ENCODE measurements at regions not wholly inside any gene's neighbourhood (a gene's known extent, or its start where the extent isn't known, plus 50 kb on each side); places are given as distances from the start of the nearest gene placed in this dataset.

DNA sequence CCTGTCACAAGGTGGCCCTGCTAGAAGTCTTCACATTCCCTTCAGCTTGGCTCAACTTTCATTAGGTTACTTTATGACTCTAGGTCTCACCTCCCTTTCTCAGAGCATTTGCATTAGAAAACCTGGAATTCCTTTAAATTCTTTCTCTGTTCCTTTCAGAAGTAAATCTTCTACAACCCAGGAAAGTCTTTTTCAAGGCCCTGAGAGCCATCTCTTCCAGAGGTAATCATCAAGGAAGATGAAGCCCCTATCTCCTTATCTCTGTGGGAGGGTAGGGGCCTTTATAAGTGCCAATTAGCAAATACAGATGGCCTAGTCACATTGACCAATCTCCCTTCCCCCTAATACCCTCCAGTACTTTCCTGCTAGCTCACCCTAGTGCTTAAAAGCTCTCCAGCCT lies 848.0 kb upstream of the FAM98A start:
- ATAC-seq (no peak), DNase-seq (no peak)
- Mint-ChIP-seq H3K9me3 (peaks cover 16% of the 10 kb centered on the region), H3K4me3 (no peak overlapping the region), H3K4me1 (no peaks in the 10 kb centered on the region), H3K27me3 (no peaks in the 10 kb centered on the region), H3K36me3 (ENCODE audit: low read depth) (no peaks in the 10 kb centered on the region), H3K27ac (no peak overlapping the region)

DNA sequence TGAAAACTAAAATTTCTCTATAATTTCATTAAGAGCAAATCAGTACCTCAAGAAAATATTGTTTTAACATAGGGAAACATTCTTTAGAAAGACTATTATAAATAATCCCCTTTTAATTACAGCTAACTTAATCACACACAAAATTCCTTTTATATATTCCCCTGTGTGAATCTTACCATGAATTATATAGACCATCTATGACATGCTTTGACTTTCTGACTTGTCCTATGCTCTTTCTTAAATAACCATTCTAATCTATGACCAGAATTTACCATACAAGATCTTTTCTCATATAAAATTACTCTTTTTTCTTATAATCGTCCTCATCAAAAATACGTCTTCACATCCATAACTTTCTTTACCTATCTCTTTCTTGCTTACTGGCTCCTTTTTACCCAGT lies 824.2 kb upstream of the FAM98A start:
- Mint-ChIP-seq H3K27me3 (no peaks in the 10 kb centered on the region), H3K9me3 (peaks cover 25% of the 10 kb centered on the region), H3K36me3 (ENCODE audit: low read depth) (no peaks in the 10 kb centered on the region), H3K27ac (no peak overlapping the region), H3K4me3 (no peak overlapping the region), H3K4me1 (no peaks in the 10 kb centered on the region)
- ATAC-seq (no peak), DNase-seq (no peak)

DNA sequence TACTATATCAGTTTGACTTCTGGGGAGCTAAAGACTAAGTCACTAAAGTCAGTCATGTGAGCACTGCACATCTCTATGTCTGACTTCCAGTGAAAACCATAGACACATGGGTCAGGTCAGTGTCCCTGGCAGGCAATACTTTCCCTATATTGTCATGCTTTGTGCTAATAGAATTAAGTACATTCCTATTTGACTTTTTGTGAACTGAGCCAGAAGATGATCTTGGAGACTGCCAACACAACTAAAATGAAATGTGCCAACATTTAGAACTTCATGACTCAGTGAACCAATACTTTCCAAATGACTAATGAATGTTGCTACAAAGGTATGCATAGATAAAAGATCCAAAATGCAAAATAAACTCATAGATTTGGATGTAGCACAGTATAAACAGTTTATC lies 820.8 kb upstream of the FAM98A start:
- H3K9me3 Mint-ChIP-seq: peaks cover 21% of the 10 kb centered on the region
- H3K4me3 Mint-ChIP-seq: no peak overlapping the region
- H3K27me3 Mint-ChIP-seq: no peaks in the 10 kb centered on the region
- no peak overlapping the region for H3K27ac Mint-ChIP-seq
- DNase-seq (no peak), ATAC-seq (no peak)
- H3K36me3 Mint-ChIP-seq (ENCODE audit: low read depth): no peaks in the 10 kb centered on the region
- no peaks in the 10 kb centered on the region for H3K4me1 Mint-ChIP-seq

DNA sequence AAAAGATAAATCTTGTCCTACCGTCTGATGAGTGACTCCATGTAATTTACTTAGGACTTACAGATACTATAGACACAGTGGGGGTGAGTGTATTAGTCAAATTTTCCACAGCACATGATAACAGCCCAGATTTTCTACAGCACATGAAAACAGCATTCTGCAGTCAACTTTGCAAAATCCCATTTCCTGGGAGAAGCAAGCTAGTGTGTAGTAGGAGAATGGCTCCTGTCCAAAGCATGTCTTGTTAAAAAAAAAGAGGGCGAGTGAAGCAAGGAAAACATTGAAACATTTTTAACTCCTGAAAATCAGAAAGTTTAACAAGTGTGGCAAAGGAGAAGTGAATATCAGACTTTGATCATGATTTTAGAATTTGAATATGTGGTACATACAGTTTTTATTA lies 817.8 kb upstream of the FAM98A start:
- no peaks in the 10 kb centered on the region for H3K4me1 Mint-ChIP-seq

DNA sequence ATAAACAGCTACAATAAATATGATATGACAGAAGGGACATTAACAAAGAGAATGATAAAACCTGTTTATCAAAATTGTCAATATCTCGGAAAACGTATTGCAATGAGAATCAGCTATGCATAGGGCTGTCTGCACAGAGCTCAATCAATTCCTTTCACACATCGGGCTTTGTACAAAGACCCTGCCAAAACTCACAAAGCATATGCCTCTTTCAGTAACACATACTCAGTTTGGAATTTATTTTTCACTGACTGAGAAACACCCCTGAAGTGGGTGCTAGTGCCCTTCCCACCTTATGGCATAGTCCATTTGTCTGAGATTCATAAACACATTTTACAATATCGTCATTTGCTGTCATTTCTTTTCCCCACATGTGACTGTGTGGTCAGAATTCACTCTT lies 815.8 kb upstream of the FAM98A start:
- Mint-ChIP-seq H3K9me3 (peaks cover 7% of the 10 kb centered on the region), H3K4me3 (no peak overlapping the region), H3K27me3 (no peaks in the 10 kb centered on the region), H3K4me1 (no peaks in the 10 kb centered on the region), H3K36me3 (ENCODE audit: low read depth) (no peaks in the 10 kb centered on the region), H3K27ac (no peak overlapping the region)
- ATAC-seq (no peak), DNase-seq (no peak)

More for the DNA sequence above, 817.8 kb upstream of the FAM98A start:
- Mint-ChIP-seq H3K4me3 (no peak overlapping the region), H3K27me3 (no peaks in the 10 kb centered on the region), H3K27ac (no peak overlapping the region), H3K9me3 (peaks cover 13% of the 10 kb centered on the region), H3K36me3 (ENCODE audit: low read depth) (no peaks in the 10 kb centered on the region)
- no peak for ATAC-seq
- DNase-seq: no peak

DNA sequence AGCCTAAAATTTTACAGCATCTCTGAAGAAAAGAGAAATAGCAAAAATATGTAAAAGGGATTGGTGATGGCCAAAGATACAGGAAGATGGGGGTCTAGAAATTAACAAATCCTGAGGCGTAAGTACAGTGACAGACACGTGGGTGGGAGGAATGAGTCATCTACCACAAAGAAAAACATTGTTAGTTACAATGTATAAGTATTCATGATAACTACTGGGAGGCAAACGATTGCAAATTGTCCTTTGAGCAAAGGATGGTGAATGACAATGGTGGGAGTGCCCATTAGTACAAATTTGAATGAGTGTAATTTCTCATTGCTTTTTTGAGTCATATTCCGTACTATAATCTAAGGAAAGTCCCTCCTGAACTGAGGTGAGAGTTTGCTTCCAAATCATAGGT lies 809.0 kb upstream of the FAM98A start:
- DNase-seq (no peak), ATAC-seq (no peak)
- peaks cover 4% of the 10 kb centered on the region for H3K9me3 Mint-ChIP-seq
- H3K27ac Mint-ChIP-seq: no peak overlapping the region
- H3K36me3 Mint-ChIP-seq (ENCODE audit: low read depth): no peaks in the 10 kb centered on the region
- H3K4me3 Mint-ChIP-seq: no peak overlapping the region
- no peaks in the 10 kb centered on the region for H3K27me3 Mint-ChIP-seq
- H3K4me1 Mint-ChIP-seq: no peaks in the 10 kb centered on the region

DNA sequence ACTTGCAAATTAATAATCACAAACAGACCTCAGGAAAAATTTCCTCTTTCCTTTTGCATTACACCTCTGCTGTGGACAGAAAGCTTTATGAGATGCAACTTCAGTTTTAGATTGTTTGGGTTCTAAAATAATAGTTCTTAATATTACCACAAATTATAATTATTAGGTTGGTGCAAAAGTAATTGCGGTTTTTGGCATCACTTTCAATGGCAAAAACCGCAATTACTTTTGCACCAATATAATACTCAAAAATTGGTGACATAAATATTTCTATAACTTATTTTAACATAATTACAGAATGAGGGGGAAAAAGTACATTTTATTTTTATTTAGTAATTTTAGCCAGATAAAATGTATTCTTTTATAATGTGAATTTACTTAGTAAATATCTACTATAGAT lies 804.4 kb upstream of the FAM98A start:
- Mint-ChIP-seq H3K27me3 (no peaks in the 10 kb centered on the region), H3K36me3 (ENCODE audit: low read depth) (no peaks in the 10 kb centered on the region), H3K9me3 (peaks cover 15% of the 10 kb centered on the region), H3K27ac (no peak overlapping the region), H3K4me1 (no peaks in the 10 kb centered on the region), H3K4me3 (no peak overlapping the region)
- DNase-seq (no peak), ATAC-seq (no peak)

DNA sequence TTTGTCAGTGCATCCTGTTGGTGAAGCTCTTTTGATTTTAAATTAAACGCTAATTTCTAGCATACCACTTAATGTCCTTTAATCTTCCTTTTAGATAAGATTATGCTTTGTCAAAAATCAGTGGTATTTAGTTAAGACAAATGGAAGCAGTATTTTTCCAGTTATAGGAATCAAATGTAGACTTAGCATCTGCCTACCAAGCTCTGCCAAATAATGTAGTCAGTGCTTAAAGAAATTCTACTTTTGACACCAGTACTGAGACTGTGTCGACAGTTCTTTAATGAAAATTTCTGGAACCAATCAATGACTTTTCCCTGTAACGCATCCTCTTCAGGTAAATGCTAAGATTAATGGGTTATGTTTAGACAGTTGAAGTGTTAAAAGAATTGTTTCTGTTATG lies 803.3 kb upstream of the FAM98A start:
- H3K36me3 Mint-ChIP-seq (ENCODE audit: low read depth): no peaks in the 10 kb centered on the region
- no peaks in the 10 kb centered on the region for H3K27me3 Mint-ChIP-seq
- H3K4me3 Mint-ChIP-seq: no peak overlapping the region
- H3K9me3 Mint-ChIP-seq: peaks cover 15% of the 10 kb centered on the region
- H3K4me1 Mint-ChIP-seq: no peaks in the 10 kb centered on the region
- ATAC-seq (no peak), DNase-seq (no peak)
- H3K27ac Mint-ChIP-seq: no peak overlapping the region

DNA sequence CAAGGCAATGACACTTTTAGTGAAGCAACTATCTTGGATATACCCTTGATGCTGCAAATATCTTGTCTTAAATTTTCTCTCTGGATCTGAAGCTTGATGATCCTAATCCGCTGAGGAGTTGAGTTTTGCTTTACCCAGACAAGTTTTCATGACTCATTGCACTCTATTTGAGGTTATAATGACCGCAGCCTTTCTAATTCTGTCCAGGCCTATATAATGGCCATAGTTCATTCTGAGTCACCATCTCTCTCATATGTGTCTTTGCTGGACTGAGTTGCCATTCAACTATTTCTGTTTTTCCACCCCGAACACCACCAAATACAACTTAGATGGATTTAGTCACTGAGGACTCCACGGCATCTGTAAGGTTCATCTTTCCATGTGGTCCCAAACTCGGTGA lies 802.1 kb upstream of the FAM98A start:
- no peak for DNase-seq
- H3K4me1 Mint-ChIP-seq: no peaks in the 10 kb centered on the region
- no peaks in the 10 kb centered on the region for H3K27me3 Mint-ChIP-seq
- H3K9me3 Mint-ChIP-seq: peaks cover 14% of the 10 kb centered on the region
- H3K36me3 Mint-ChIP-seq (ENCODE audit: low read depth): no peaks in the 10 kb centered on the region
- no peak overlapping the region for H3K27ac Mint-ChIP-seq
- ATAC-seq: no peak
- H3K4me3 Mint-ChIP-seq: no peak overlapping the region

DNA sequence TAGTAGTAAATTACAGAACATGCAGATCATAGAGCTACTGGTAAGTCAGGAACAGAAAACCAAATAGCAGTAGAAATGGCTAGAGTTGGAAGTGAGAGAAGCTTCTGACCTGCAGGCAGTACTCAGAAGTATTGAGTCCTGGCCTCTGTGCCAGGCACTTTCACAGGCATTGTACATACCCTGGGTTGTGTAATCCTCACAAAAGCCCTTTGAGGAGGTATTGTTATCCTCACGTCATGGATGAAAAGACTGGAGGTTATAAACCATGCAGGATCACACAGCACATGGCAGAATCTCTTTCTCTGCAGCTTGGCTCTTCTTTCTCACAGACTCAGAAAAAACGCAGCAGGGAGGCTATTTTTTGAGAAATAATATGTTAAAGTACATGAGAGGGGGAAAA lies 789.3 kb upstream of the FAM98A start:
- no peaks in the 10 kb centered on the region for H3K36me3 Mint-ChIP-seq (ENCODE audit: low read depth)
- no peak overlapping the region for H3K27ac Mint-ChIP-seq
- no peaks in the 10 kb centered on the region for H3K27me3 Mint-ChIP-seq
- H3K9me3 Mint-ChIP-seq: peaks cover 26% of the 10 kb centered on the region
- H3K4me1 Mint-ChIP-seq: no peaks in the 10 kb centered on the region
- ATAC-seq: no peak
- DNase-seq: no peak
- H3K4me3 Mint-ChIP-seq: no peak overlapping the region

DNA sequence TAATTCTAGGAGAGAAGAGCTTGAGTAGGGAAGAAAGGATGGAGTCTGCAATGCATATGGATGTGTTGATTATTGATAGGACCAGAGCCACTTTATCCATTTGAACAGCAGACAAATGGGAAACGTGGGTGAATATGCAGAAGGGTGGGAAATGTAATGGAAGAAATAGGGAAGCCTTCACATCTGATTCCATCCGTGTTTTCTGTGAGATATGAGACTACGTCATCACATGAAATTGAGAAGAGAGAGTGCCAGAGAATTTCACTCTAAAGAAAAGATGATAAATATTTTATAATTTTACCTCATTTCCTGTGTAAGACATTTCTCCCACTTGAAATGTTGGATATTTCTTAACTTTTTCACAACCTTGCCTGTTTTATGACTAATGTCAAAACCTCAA lies 788.4 kb upstream of the FAM98A start:
- H3K9me3 Mint-ChIP-seq: peaks cover 26% of the 10 kb centered on the region
- H3K27ac Mint-ChIP-seq: no peak overlapping the region
- no peaks in the 10 kb centered on the region for H3K27me3 Mint-ChIP-seq
- ATAC-seq: no peak
- no peaks in the 10 kb centered on the region for H3K36me3 Mint-ChIP-seq (ENCODE audit: low read depth)
- no peak overlapping the region for H3K4me3 Mint-ChIP-seq
- H3K4me1 Mint-ChIP-seq: no peaks in the 10 kb centered on the region
- DNase-seq: no peak

DNA sequence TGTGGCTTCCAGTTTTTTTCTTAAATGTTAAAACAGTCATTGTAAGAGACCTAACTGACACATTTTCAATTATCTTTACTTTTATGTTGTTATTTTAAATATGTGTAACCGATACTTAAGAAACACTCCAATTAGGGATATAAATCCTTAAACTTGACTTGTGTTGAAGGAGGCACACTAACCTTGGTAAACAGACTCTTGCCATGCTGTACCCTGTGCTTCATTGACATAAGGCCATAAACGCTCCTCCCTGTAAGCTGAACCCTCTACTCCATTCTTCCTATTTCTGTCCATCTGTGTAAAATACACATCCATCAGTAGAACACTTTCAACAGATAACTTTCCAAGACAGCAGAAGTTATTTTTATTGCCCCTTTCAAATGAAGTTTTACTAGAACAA lies 780.5 kb upstream of the FAM98A start:
- Mint-ChIP-seq H3K9me3 (peaks cover under 1% of the 10 kb centered on the region), H3K4me1 (no peaks in the 10 kb centered on the region)
- ATAC-seq: no peak

DNA sequence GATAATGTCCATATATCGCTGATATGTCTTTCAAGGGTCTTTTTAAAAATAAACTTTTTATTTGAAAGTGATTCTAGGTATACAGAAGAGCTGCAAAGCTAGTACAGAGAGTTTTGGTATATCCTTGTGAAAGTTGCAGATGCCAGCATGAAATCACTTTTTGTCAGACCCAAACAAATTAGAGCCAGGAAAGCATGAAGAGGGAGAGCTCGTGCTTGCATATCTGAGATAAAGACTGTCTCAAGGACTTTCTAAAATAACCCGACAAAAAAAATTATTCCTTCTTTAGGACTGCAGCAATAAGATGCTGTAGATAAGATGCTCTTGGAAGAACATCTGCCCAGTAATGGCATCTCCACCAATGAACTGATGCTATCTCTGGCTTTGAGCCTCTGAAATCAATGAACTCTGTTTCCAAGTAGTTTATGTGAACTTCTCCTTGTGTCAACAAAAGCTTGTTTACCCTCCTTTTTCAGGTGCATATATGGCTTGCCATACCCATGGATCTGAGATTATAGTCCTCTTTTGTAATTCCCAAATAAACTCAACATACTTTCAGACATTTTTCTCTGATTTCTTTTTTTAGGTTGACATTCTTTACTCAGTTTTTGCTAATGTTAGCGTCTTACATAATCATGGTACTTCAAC lies 774.6 kb upstream of the FAM98A start:
- no peak overlapping the region for H3K4me3 Mint-ChIP-seq
- no peaks in the 10 kb centered on the region for H3K4me1 Mint-ChIP-seq
- H3K36me3 Mint-ChIP-seq (ENCODE audit: low read depth): no peaks in the 10 kb centered on the region
- no peaks in the 10 kb centered on the region for H3K9me3 Mint-ChIP-seq
- no peak overlapping the region for H3K27ac Mint-ChIP-seq
- ATAC-seq (no peak), DNase-seq (no peak)
- H3K27me3 Mint-ChIP-seq: no peaks in the 10 kb centered on the region

More for the DNA sequence above, 780.5 kb upstream of the FAM98A start:
- no peaks in the 10 kb centered on the region for H3K27me3 Mint-ChIP-seq
- H3K27ac Mint-ChIP-seq: no peak overlapping the region
- no peak overlapping the region for H3K4me3 Mint-ChIP-seq
- H3K36me3 Mint-ChIP-seq (ENCODE audit: low read depth): no peaks in the 10 kb centered on the region
- DNase-seq: no peak

DNA sequence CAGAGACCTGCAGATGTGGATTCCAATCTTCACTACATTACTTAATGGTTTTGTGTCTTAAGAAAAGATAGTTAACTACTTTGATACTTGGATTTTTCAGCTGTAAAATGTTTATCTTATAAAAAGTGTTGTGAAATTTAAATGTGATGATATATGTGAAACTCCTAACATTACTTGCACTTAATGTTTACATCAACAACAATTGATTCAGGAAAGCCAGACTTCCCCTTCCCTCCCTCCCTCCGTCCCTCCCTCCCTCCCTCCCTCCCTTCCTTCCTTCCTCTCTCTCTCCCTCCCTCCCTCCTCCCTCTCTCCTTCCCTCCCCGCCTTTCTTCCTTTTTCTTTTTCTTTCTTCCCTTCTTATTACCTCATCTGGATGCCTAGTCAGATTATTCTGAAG lies 773.9 kb upstream of the FAM98A start:
- Mint-ChIP-seq H3K36me3 (ENCODE audit: low read depth) (no peaks in the 10 kb centered on the region), H3K9me3 (no peaks in the 10 kb centered on the region), H3K4me1 (no peaks in the 10 kb centered on the region), H3K4me3 (no peak overlapping the region), H3K27ac (no peak overlapping the region), H3K27me3 (no peaks in the 10 kb centered on the region)
- ATAC-seq (no peak), DNase-seq (no peak)

DNA sequence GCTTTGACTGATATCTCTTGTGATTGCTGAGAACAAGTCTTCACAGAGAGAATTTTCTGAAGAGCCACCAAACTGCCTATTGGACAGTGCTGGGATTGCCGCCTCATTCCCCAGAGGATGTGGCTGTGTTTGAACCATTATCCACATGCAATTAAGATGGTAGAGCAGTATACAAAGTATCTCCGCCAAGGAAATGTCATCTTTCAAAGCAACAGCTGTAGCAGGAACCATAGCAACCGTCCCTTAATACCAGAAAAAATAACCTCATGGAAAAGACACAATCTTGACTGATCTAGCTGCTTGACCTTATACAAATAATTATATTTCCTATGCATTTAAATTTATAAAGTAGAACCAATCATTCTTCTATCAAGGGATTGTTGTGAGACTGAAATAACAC lies 772.6 kb upstream of the FAM98A start:
- Mint-ChIP-seq H3K27me3 (no peaks in the 10 kb centered on the region), H3K9me3 (no peaks in the 10 kb centered on the region), H3K36me3 (ENCODE audit: low read depth) (no peaks in the 10 kb centered on the region), H3K4me1 (no peaks in the 10 kb centered on the region), H3K27ac (no peak overlapping the region), H3K4me3 (no peak overlapping the region)
- DNase-seq (no peak), ATAC-seq (no peak)

DNA sequence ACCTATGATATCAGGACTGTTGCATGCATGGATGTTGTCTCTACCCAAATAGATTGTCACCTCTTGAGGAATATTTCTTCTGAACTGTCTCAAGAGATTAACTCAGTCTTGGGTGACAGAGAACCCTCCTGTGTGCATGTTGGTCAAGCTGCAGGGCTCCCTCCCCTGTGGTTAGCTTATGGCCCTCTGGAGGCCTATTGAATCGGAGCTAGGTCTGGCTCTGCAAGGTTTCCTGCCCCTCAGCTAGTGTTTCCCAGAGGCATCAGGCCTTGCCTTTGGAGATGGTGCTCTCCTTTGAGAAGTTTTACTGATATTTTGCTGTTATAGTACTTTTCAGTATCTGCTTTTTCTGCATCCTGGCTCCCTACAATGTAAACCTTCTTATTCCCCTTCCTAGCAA lies 769.2 kb upstream of the FAM98A start:
- H3K27me3 Mint-ChIP-seq: no peaks in the 10 kb centered on the region
- no peaks in the 10 kb centered on the region for H3K9me3 Mint-ChIP-seq
- H3K4me1 Mint-ChIP-seq: no peaks in the 10 kb centered on the region
- H3K36me3 Mint-ChIP-seq (ENCODE audit: low read depth): no peaks in the 10 kb centered on the region
- H3K27ac Mint-ChIP-seq: no peak overlapping the region
- no peak overlapping the region for H3K4me3 Mint-ChIP-seq
- DNase-seq (no peak), ATAC-seq (no peak)
